Sigmoid colon (tissue), 4 donors: ENCODE measurements at regions not wholly inside any gene's neighbourhood (a gene's known extent, or its start where the extent isn't known, plus 50 kb on each side); places are given as distances from the start of the nearest gene placed in this dataset.

Experiments
- EP300 ChIP-seq, 4 donors: sonication (generic); formaldehyde crosslinking; IDR thresholded peaks; one replicate each; pipeline ENCODE4 v1.6.1; 2017; ENCODE audit warnings: antibody characterized with exemption in 4 of 4
- TF ChIP-seq, protein P1 (sequence below), 4 experiments: fragments of 450-650 bp in 3 of 4; fragments of 200-600 bp in 1 of 4; IDR thresholded peaks; one replicate each; pipeline ENCODE4 v1.5.1; 2016 to 2019; ENCODE audit warnings: antibody characterized with exemption in 4 of 4, mild to moderate bottlenecking in 3 of 4, moderate library complexity in 2 of 4

DNA sequence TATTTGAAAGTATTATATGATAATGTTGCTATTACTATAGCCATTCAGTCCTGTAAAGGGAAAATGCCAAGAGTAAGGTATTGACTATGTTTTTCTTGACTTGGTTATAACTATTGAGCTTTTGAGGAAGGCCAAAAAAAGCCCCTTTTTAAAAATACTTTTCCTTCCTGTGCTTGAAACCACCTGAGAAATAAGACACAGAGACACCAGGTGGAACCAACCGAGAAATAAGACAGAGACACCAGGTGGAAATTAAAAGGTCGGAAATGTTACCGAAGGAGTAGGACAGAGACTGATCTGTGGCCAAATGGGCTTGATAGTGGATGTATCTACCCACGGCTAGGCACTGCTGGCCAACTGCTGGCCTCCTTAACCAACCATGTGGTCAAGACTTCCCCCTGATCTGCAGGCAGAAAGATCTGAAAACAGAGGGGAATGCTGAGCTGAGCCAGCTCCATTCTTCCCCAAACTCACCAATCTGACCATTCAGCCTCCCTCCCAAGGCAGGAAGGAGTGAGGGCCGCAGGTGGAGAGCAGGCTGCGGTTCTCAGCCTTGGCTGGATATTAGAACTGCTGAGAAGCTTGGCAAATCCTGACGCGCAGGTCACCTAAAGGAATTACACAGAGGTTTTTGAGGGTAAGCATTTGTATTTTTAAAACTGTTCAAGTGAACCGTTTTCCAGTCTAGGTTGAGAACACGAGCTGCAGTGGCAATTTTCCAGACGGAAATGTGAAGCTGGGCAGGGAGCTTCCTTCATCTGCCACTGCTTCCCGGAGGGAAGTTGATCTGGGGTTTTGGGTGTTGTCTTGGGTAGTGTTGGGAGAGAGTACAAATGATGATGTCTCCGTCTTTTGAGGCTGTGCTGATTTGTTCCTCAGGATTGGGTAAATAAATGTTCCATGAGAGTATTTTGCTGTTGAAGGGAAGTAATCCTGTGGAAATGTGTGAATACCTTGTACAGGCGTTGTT lies 121.7 kb upstream of the EXOC2 start:
- TF ChIP-seq, protein P1, sequence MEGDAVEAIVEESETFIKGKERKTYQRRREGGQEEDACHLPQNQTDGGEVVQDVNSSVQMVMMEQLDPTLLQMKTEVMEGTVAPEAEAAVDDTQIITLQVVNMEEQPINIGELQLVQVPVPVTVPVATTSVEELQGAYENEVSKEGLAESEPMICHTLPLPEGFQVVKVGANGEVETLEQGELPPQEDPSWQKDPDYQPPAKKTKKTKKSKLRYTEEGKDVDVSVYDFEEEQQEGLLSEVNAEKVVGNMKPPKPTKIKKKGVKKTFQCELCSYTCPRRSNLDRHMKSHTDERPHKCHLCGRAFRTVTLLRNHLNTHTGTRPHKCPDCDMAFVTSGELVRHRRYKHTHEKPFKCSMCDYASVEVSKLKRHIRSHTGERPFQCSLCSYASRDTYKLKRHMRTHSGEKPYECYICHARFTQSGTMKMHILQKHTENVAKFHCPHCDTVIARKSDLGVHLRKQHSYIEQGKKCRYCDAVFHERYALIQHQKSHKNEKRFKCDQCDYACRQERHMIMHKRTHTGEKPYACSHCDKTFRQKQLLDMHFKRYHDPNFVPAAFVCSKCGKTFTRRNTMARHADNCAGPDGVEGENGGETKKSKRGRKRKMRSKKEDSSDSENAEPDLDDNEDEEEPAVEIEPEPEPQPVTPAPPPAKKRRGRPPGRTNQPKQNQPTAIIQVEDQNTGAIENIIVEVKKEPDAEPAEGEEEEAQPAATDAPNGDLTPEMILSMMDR (IDR thresholded peaks at IDR 0.05): no peak
- TF ChIP-seq EP300 (IDR thresholded peaks at IDR 0.05): no peak
